Sigmoid colon (tissue), 6 donors: ENCODE measurements at regions not wholly inside any gene's neighbourhood (a gene's known extent, or its start where the extent isn't known, plus 50 kb on each side); places are given as distances from the start of the nearest gene placed in this dataset.

Experiments used
- DNase-seq: peaks from one replicate; pipeline ENCODE4 v3.0.0-alpha.2; 2019
- H3K27ac ChIP-seq, 4 donors: fragments of 200-600 bp; sonication (generic); one replicate each; pipeline ENCODE4 v1.5.1; 2016 to 2019; ENCODE audit warnings: mild to moderate bottlenecking in 1 of 4
- H3K27me3 ChIP-seq, 3 donors: fragments of 200-600 bp; sonication (generic); one replicate each; pipeline ENCODE4 v1.5.1; 2019; ENCODE audit warnings: mild to moderate bottlenecking in 1 of 3
- H3K36me3 ChIP-seq, 4 donors: fragments of 200-600 bp; sonication (generic); one replicate each; pipeline ENCODE4 v1.5.1; 2016 to 2019
- H3K4me1 ChIP-seq, 4 donors: fragments of 200-600 bp; sonication (generic); one replicate each; pipeline ENCODE4 v1.5.1; 2017 to 2019
- H3K4me3 ChIP-seq, 4 donors: fragments of 200-600 bp; sonication (generic); one replicate each; pipeline ENCODE4 v1.5.1; 2017 to 2019; ENCODE audit warnings: mild to moderate bottlenecking in 2 of 4, moderate library complexity in 1 of 4
- H3K9me3 ChIP-seq, 4 donors: fragments of 200-600 bp in 3 of 4; sonication (generic) in 3 of 4; one replicate each; pipeline versions ENCODE4 v1.5.1 to v1.6.1; 2013 to 2019
- EP300 ChIP-seq, 4 donors: sonication (generic); formaldehyde crosslinking; IDR thresholded peaks; one replicate each; pipeline ENCODE4 v1.6.1; 2017; ENCODE audit warnings: antibody characterized with exemption in 4 of 4
- POLR2A ChIP-seq, 2 donors: fragments of 450-650 bp; IDR thresholded peaks; one replicate each; pipeline ENCODE4 v1.6.1; 2016; ENCODE audit warnings: antibody characterized with exemption in 2 of 2, mild to moderate bottlenecking in 2 of 2, moderate library complexity in 2 of 2
- POLR2AphosphoS5 ChIP-seq, 4 donors: sonication (generic); formaldehyde crosslinking; IDR thresholded peaks; one replicate each; pipeline ENCODE4 v1.6.1; 2017; ENCODE audit warnings: antibody characterized with exemption in 4 of 4
- WGBS, 2 donors: extraction: QIAGEN DNeasy Blood & Tissue Kit; methylation state at CpG; one replicate each; pipeline ENCODE4 v1.1.7; 2013; 5-methylcytosine and 5-hydroxymethylcytosine counted together
- intact Hi-C: fragments of 100-400 bp; cut with DNase I; formaldehyde crosslinking; loops from one replicate; pipeline ENCODE4 v1.15.1; 2023
- TF ChIP-seq, protein P1 (sequence below), 4 experiments: fragments of 450-650 bp in 3 of 4; fragments of 200-600 bp in 1 of 4; IDR thresholded peaks; one replicate each; pipeline ENCODE4 v1.5.1; 2016 to 2019; ENCODE audit warnings: antibody characterized with exemption in 4 of 4, mild to moderate bottlenecking in 3 of 4, moderate library complexity in 2 of 4
- donor health status: healthy with polysubstance abuse.
- donor health status: healthy.

DNA sequence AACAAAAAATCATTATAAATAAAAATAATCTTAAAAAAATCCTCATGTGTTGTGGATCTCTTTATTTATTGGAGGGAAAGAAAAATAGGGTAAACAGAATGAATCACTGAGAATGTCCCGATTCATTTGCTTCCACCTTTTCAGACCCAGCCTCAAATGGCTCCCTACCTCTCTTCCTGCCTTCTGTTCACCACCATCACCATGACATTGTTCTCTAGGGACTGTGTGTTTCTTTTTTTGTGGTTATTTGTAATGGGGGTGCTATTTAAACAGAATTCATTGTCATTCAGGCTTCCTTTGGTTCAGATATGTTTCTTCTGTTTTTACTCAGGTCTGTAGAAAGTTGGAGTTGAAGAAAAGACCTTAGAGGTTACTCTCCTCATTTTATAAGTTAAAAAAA is 198.2 kb downstream of the KIF4B start:
- H3K9me3 ChIP-seq: no peaks in the 10 kb centered on the region
- WGBS, 2 donors: 73% methylated on average over 1 of the region's 1 CpG
- H3K36me3 ChIP-seq: no peaks in the 10 kb centered on the region
- intact Hi-C loops: no loop called here
- no peak overlapping the region for H3K4me3 ChIP-seq
- no peak for DNase-seq
- H3K27ac ChIP-seq: no peak overlapping the region
- H3K4me1 ChIP-seq: no peaks in the 10 kb centered on the region
- H3K27me3 ChIP-seq: no peaks in the 10 kb centered on the region
- TF ChIP-seq EP300 (IDR thresholded peaks at IDR 0.05): no peak
- TF ChIP-seq, protein P1, sequence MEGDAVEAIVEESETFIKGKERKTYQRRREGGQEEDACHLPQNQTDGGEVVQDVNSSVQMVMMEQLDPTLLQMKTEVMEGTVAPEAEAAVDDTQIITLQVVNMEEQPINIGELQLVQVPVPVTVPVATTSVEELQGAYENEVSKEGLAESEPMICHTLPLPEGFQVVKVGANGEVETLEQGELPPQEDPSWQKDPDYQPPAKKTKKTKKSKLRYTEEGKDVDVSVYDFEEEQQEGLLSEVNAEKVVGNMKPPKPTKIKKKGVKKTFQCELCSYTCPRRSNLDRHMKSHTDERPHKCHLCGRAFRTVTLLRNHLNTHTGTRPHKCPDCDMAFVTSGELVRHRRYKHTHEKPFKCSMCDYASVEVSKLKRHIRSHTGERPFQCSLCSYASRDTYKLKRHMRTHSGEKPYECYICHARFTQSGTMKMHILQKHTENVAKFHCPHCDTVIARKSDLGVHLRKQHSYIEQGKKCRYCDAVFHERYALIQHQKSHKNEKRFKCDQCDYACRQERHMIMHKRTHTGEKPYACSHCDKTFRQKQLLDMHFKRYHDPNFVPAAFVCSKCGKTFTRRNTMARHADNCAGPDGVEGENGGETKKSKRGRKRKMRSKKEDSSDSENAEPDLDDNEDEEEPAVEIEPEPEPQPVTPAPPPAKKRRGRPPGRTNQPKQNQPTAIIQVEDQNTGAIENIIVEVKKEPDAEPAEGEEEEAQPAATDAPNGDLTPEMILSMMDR (IDR thresholded peaks at IDR 0.05): no peak
- TF ChIP-seq POLR2AphosphoS5 (IDR thresholded peaks at IDR 0.05): no peak
- no peak for TF ChIP-seq POLR2A (IDR thresholded peaks at IDR 0.05)

DNA sequence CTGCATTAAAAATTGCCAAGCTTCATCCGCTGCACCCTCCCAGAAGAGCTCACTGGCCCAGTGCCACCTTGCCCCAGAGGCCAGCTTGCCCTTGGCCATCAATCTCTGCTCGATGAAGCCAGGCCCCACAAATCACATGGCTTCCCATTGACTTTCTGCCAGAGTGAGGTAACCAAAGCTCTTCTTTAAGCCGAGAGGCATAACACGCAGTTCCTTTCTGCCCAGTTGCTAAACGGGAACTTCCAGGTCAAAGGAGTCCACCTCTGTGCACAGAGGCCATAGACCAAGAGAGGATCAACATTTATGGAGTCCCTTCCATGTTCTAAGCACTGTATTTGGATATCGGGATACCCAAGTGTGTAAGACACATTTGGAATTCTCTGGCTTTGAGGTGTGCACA is 208.8 kb downstream of the KIF4B start:
- Histone ChIP-seq H3K36me3 (no peaks in the 10 kb centered on the region), H3K4me1 (no peaks in the 10 kb centered on the region), H3K9me3 (no peaks in the 10 kb centered on the region), H3K4me3 (no peak overlapping the region), H3K27ac (no peak overlapping the region), H3K27me3 (no peaks in the 10 kb centered on the region)
- 82 to 84% methylated on average over 6 of the region's 6 CpGs for WGBS, 2 donors
- no peak for TF ChIP-seq POLR2AphosphoS5 (IDR thresholded peaks at IDR 0.05)
- TF ChIP-seq, protein P1 (IDR thresholded peaks at IDR 0.05): no peak
- no peak for TF ChIP-seq EP300 (IDR thresholded peaks at IDR 0.05)
- no peak for TF ChIP-seq POLR2A (IDR thresholded peaks at IDR 0.05)
- DNase-seq: no peak
- intact Hi-C loops: no loop called here

DNA sequence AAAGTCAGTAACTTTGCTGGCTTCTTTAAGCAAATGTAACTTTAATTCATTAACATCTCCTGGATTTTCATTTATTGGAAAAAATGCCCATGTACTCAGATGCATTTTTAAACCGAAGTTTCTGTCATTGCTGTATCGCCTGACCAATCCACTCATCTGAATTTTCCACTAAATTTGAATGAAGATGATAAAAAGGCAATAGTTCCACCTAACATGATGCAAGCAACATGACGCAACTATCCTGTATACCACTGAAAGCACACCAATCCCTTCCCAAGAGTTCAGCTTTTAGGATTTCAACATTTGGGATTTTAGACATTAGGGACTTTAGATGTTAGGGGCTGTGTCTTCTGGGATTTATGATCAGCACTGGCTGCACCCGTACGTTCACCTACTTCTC is 215.6 kb downstream of the KIF4B start:
- no peak for DNase-seq
- no peaks in the 10 kb centered on the region for H3K27me3 ChIP-seq
- intact Hi-C loops: no loop called here
- no peaks in the 10 kb centered on the region for H3K9me3 ChIP-seq
- H3K4me3 ChIP-seq: no peak overlapping the region
- H3K4me1 ChIP-seq: no peaks in the 10 kb centered on the region
- no peaks in the 10 kb centered on the region for H3K36me3 ChIP-seq
- TF ChIP-seq POLR2AphosphoS5 (IDR thresholded peaks at IDR 0.05) (no peak), EP300 (IDR thresholded peaks at IDR 0.05) (no peak), POLR2A (IDR thresholded peaks at IDR 0.05) (no peak)
- TF ChIP-seq, protein P1 (IDR thresholded peaks at IDR 0.05): no peak
- 90% methylated on average over 5 of the region's 5 CpGs for WGBS, 2 donors
- no peak overlapping the region for H3K27ac ChIP-seq

DNA sequence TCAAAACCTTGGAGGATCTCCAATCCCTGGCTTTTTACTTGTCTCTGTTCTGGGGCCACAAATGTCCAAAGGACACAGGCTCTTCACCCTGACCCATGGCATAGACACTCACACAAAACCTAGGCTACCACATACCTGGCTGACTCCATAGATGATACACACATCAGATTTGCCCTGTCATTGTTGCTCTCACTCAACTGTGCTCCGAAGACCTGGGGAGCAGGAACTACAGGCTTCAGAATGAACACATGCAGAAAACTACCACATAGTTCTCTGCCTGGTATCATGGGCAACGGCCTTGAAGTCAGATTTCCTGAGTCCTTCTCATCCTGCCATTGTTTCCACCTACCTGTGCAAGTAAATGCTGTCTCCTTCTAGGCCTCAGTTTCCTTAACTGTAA is 226.2 kb downstream of the KIF4B start:
- H3K36me3 ChIP-seq: no peaks in the 10 kb centered on the region
- intact Hi-C loops: no loop called here
- H3K9me3 ChIP-seq: peaks cover 0 to 13% (median 0%) of the 10 kb centered on the region in 4 donors
- WGBS, 2 donors: 57 to 73% methylated on average over 2 of the region's 2 CpGs
- H3K27ac ChIP-seq: no peak overlapping the region
- no peak overlapping the region for H3K4me3 ChIP-seq
- no peak for DNase-seq
- H3K4me1 ChIP-seq: no peaks in the 10 kb centered on the region
- no peaks in the 10 kb centered on the region for H3K27me3 ChIP-seq
- TF ChIP-seq, protein P1 (IDR thresholded peaks at IDR 0.05): no peak
- TF ChIP-seq POLR2AphosphoS5 (IDR thresholded peaks at IDR 0.05) (no peak), EP300 (IDR thresholded peaks at IDR 0.05) (no peak), POLR2A (IDR thresholded peaks at IDR 0.05) (no peak)

DNA sequence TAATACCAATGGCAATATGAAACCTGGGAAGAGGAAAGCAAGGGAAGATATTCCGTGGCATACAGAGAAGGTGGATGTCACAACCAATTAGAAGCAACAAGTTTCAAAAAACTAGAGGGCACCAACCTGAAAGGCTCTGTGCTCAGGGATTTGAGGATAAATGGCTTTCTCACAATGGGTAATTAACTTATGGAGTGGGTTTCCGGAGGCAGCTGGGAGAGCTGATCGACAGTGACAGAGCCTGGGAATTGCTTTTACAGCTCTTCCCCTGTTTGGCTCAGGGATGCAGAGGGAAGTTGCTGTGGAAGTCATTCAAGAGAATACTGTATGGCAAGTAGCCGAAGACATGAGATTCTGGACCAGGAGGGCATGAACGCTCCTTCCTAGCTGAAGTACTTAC is 237.0 kb downstream of the KIF4B start:
- no peaks in the 10 kb centered on the region for H3K36me3 ChIP-seq
- H3K4me3 ChIP-seq: no peak overlapping the region
- 51 to 58% methylated on average over 5 of the region's 5 CpGs for WGBS, 2 donors
- no peak for DNase-seq
- H3K4me1 ChIP-seq: no peaks in the 10 kb centered on the region
- no peaks in the 10 kb centered on the region for H3K9me3 ChIP-seq
- H3K27ac ChIP-seq: no peak overlapping the region
- TF ChIP-seq, protein P1 (IDR thresholded peaks at IDR 0.05): no peak
- TF ChIP-seq POLR2A (IDR thresholded peaks at IDR 0.05) (no peak), POLR2AphosphoS5 (IDR thresholded peaks at IDR 0.05) (no peak), EP300 (IDR thresholded peaks at IDR 0.05) (no peak)
- intact Hi-C loops: no loop called here
- no peaks in the 10 kb centered on the region for H3K27me3 ChIP-seq
